ENCODE measurements at regions not wholly inside any gene's neighbourhood (a gene's known extent, or its start where the extent isn't known, plus 50 kb on each side); places are given as distances from the start of the nearest gene placed in this dataset.

GRCh38 chr3:182479419-182480336 is 313.6 kb upstream of the ATP11B start:
- Histone ChIP-seq H3K36me3 (ENCODE audit: control insufficient read depth, insufficient read depth, low read length) (no peaks in the 10 kb centered on the region), H3K27me3 (ENCODE audit: control insufficient read depth, insufficient read depth, low read length) (no peaks in the 10 kb centered on the region), H3K4me3 (ENCODE audit: low read length) (no peak overlapping the region), H3K4me1 (ENCODE audit: control insufficient read depth, insufficient read depth, low read length) (peaks cover 7% of the 10 kb centered on the region), H3K9me3 (ENCODE audit: control insufficient read depth, low read depth, low read length) (no peaks in the 10 kb centered on the region), H3K27ac (ENCODE audit: low read length) (no peak overlapping the region)
- DNase-seq = no peak
- WGBS (ENCODE audit: insufficient coverage, low lambda C conversion rate) = 74% methylated on average over 4 of the region's 8 CpGs

GRCh38 chr3:182482705-182483104 is 310.6 kb upstream of the ATP11B start:
- no peak overlapping the region for H3K27ac ChIP-seq (ENCODE audit: low read length)
- no peaks in the 10 kb centered on the region for H3K36me3 ChIP-seq (ENCODE audit: control insufficient read depth, insufficient read depth, low read length)
- no peaks in the 10 kb centered on the region for H3K9me3 ChIP-seq (ENCODE audit: control insufficient read depth, low read depth, low read length)
- peaks cover 7% of the 10 kb centered on the region for H3K4me1 ChIP-seq (ENCODE audit: control insufficient read depth, insufficient read depth, low read length)
- WGBS (ENCODE audit: insufficient coverage, low lambda C conversion rate) = no CpG with 5 or more reads among the region's 5 CpGs
- no peak overlapping the region for H3K4me3 ChIP-seq (ENCODE audit: low read length)
- no peak for DNase-seq
- no peaks in the 10 kb centered on the region for H3K27me3 ChIP-seq (ENCODE audit: control insufficient read depth, insufficient read depth, low read length)

- WGBS (ENCODE audit: insufficient coverage, low lambda C conversion rate) = no CpG with 5 or more reads among the region's 4 CpGs
- no peak overlapping the region for H3K4me3 ChIP-seq (ENCODE audit: low read length)
- H3K9me3 ChIP-seq (ENCODE audit: control insufficient read depth, low read depth, low read length) = no peaks in the 10 kb centered on the region
- H3K27ac ChIP-seq (ENCODE audit: low read length) = no peak overlapping the region
- no peaks in the 10 kb centered on the region for H3K36me3 ChIP-seq (ENCODE audit: control insufficient read depth, insufficient read depth, low read length)
- no peak for DNase-seq
- H3K4me1 ChIP-seq (ENCODE audit: control insufficient read depth, insufficient read depth, low read length) = no peaks in the 10 kb centered on the region
- no peaks in the 10 kb centered on the region for H3K27me3 ChIP-seq (ENCODE audit: control insufficient read depth, insufficient read depth, low read length)
Observed at GRCh38 chr3:182484682-182485081, 308.6 kb upstream of the ATP11B start.

- Histone ChIP-seq H3K4me1 (ENCODE audit: control insufficient read depth, insufficient read depth, low read length) (no peaks in the 10 kb centered on the region), H3K27me3 (ENCODE audit: control insufficient read depth, insufficient read depth, low read length) (no peaks in the 10 kb centered on the region), H3K4me3 (ENCODE audit: low read length) (no peak overlapping the region), H3K27ac (ENCODE audit: low read length) (no peak overlapping the region), H3K36me3 (ENCODE audit: control insufficient read depth, insufficient read depth, low read length) (no peaks in the 10 kb centered on the region), H3K9me3 (ENCODE audit: control insufficient read depth, low read depth, low read length) (no peaks in the 10 kb centered on the region)
- no peak for DNase-seq
- 22% methylated on average over 1 of the region's 3 CpGs for WGBS (ENCODE audit: insufficient coverage, low lambda C conversion rate)
Observed at GRCh38 chr3:182485301-182485700, 308.0 kb upstream of the ATP11B start.

- Histone ChIP-seq H3K36me3 (ENCODE audit: control insufficient read depth, insufficient read depth, low read length) (no peaks in the 10 kb centered on the region), H3K4me1 (ENCODE audit: control insufficient read depth, insufficient read depth, low read length) (no peaks in the 10 kb centered on the region), H3K27me3 (ENCODE audit: control insufficient read depth, insufficient read depth, low read length) (no peaks in the 10 kb centered on the region), H3K4me3 (ENCODE audit: low read length) (no peak overlapping the region), H3K27ac (ENCODE audit: low read length) (no peak overlapping the region), H3K9me3 (ENCODE audit: control insufficient read depth, low read depth, low read length) (no peaks in the 10 kb centered on the region)
- WGBS (ENCODE audit: insufficient coverage, low lambda C conversion rate) = 100% methylated on average over 1 of the region's 4 CpGs
- DNase-seq = no peak
Observed at GRCh38 chr3:182486463-182486862, 306.8 kb upstream of the ATP11B start.

GRCh38 chr3:182487143-182487542 is 306.2 kb upstream of the ATP11B start:
- no peaks in the 10 kb centered on the region for H3K27me3 ChIP-seq (ENCODE audit: control insufficient read depth, insufficient read depth, low read length)
- H3K4me1 ChIP-seq (ENCODE audit: control insufficient read depth, insufficient read depth, low read length) = no peaks in the 10 kb centered on the region
- WGBS (ENCODE audit: insufficient coverage, low lambda C conversion rate) = no CpG with 5 or more reads among the region's 3 CpGs
- no peak overlapping the region for H3K27ac ChIP-seq (ENCODE audit: low read length)
- H3K9me3 ChIP-seq (ENCODE audit: control insufficient read depth, low read depth, low read length) = no peaks in the 10 kb centered on the region
- no peak for DNase-seq
- no peaks in the 10 kb centered on the region for H3K36me3 ChIP-seq (ENCODE audit: control insufficient read depth, insufficient read depth, low read length)
- no peak overlapping the region for H3K4me3 ChIP-seq (ENCODE audit: low read length)

- no peak for DNase-seq
- Histone ChIP-seq H3K4me1 (ENCODE audit: control insufficient read depth, insufficient read depth, low read length) (no peaks in the 10 kb centered on the region), H3K27me3 (ENCODE audit: control insufficient read depth, insufficient read depth, low read length) (no peaks in the 10 kb centered on the region), H3K36me3 (ENCODE audit: control insufficient read depth, insufficient read depth, low read length) (no peaks in the 10 kb centered on the region), H3K27ac (ENCODE audit: low read length) (no peak overlapping the region), H3K9me3 (ENCODE audit: control insufficient read depth, low read depth, low read length) (no peaks in the 10 kb centered on the region), H3K4me3 (ENCODE audit: low read length) (no peak overlapping the region)
- no CpG with 5 or more reads among the region's 2 CpGs for WGBS (ENCODE audit: insufficient coverage, low lambda C conversion rate)
Observed at GRCh38 chr3:182487611-182488010, 305.7 kb upstream of the ATP11B start.

GRCh38 chr3:182490596-182491491 is 302.5 kb upstream of the ATP11B start:
- WGBS (ENCODE audit: insufficient coverage, low lambda C conversion rate) = 73% methylated on average over 4 of the region's 10 CpGs
- Histone ChIP-seq H3K4me3 (ENCODE audit: low read length) (no peak overlapping the region), H3K9me3 (ENCODE audit: control insufficient read depth, low read depth, low read length) (no peaks in the 10 kb centered on the region), H3K36me3 (ENCODE audit: control insufficient read depth, insufficient read depth, low read length) (no peaks in the 10 kb centered on the region), H3K27ac (ENCODE audit: low read length) (no peak overlapping the region), H3K4me1 (ENCODE audit: control insufficient read depth, insufficient read depth, low read length) (no peaks in the 10 kb centered on the region), H3K27me3 (ENCODE audit: control insufficient read depth, insufficient read depth, low read length) (no peaks in the 10 kb centered on the region)
- peak in 1 of 2 donors; percentile 21 for DNase-seq

GRCh38 chr3:182491577-182491976 is 301.7 kb upstream of the ATP11B start:
- Histone ChIP-seq H3K27ac (ENCODE audit: low read length) (no peak overlapping the region), H3K27me3 (ENCODE audit: control insufficient read depth, insufficient read depth, low read length) (no peaks in the 10 kb centered on the region), H3K4me3 (ENCODE audit: low read length) (no peak overlapping the region), H3K36me3 (ENCODE audit: control insufficient read depth, insufficient read depth, low read length) (no peaks in the 10 kb centered on the region), H3K4me1 (ENCODE audit: control insufficient read depth, insufficient read depth, low read length) (no peaks in the 10 kb centered on the region), H3K9me3 (ENCODE audit: control insufficient read depth, low read depth, low read length) (no peaks in the 10 kb centered on the region)
- WGBS (ENCODE audit: insufficient coverage, low lambda C conversion rate) = 80% methylated on average over 1 of the region's 3 CpGs
- no peak for DNase-seq

GRCh38 chr3:182492536-182492935 is 300.8 kb upstream of the ATP11B start:
- Histone ChIP-seq H3K4me1 (ENCODE audit: control insufficient read depth, insufficient read depth, low read length) (no peaks in the 10 kb centered on the region), H3K27ac (ENCODE audit: low read length) (no peak overlapping the region), H3K4me3 (ENCODE audit: low read length) (no peak overlapping the region), H3K9me3 (ENCODE audit: control insufficient read depth, low read depth, low read length) (no peaks in the 10 kb centered on the region), H3K36me3 (ENCODE audit: control insufficient read depth, insufficient read depth, low read length) (no peaks in the 10 kb centered on the region), H3K27me3 (ENCODE audit: control insufficient read depth, insufficient read depth, low read length) (peaks cover 2% of the 10 kb centered on the region)
- no peak for DNase-seq
- 100% methylated on average over 3 of the region's 3 CpGs for WGBS (ENCODE audit: insufficient coverage, low lambda C conversion rate)
